ENCODE measurements at regions not wholly inside any gene's neighbourhood (a gene's known extent, or its start where the extent isn't known, plus 50 kb on each side); places are given as distances from the start of the nearest gene placed in this dataset.
"Not testable (repeated sequence)": the region's sequence is repeated elsewhere in the genome, so short reads cannot be mapped to it uniquely, and the experiment has no call there.

DNA sequence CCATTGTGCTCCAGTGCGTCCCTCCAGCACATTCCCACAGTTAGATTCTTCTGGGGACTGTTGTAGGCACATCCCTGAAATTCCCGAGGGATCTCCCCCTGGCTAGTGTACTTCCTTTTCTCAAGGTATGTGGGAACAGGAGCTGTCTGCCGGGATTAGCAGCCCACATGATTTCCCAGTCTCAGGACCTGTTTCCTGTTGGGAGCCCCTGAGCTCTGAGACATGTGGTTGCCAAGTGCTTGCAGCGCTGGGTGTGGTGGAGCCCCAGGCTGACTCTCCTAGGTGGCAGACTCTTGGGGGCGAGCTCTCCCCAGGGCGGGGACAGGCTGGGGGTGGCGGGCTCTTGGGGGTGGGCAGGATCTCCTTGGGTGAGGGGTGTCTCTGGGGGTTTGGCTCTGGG, 287.0 kb upstream of the PLGLB1 start:
- H3K4me2 ChIP-seq (ENCODE audit: insufficient read depth, low read length); CTCF ChIA-PET; H4K20me1 ChIP-seq (replicated peaks; ENCODE audit: control insufficient read depth, extremely low read depth, insufficient read depth, low read length); dilution Hi-C loops (cut with MboI; ENCODE audit: extremely low pct_ligation_motif_present, low sequenced_read_pairs); intact Hi-C loops (cut with micrococcal nuclease); H3K27ac ChIP-seq (ENCODE audit: insufficient read depth, low read depth, low read length); H3K9me1 ChIP-seq (replicated peaks; ENCODE audit: control insufficient read depth, extremely low read depth, insufficient read depth, low read length); DNase-seq (ENCODE audit: low read depth, low spot score); H3K36me3 ChIP-seq (ENCODE audit: control insufficient read depth in 2 of 2, extremely low read depth in 1 of 2, insufficient read depth in 2 of 2, low read length in 2 of 2); H3K4me1 ChIP-seq (ENCODE audit: control insufficient read depth, extremely low read depth, insufficient read depth, low read length); H3K27me3 ChIP-seq (ENCODE audit: control insufficient read depth in 2 of 2, insufficient read depth in 2 of 2, low read length in 2 of 2); H3K79me2 ChIP-seq (ENCODE audit: control insufficient read depth, insufficient read depth, low read length); H3K4me3 ChIP-seq (replicated peaks in 1 of 3; ENCODE audit: insufficient read depth in 1 of 3, low read depth in 1 of 3, low read length in 3 of 3); FAIRE-seq; POLR2A ChIA-PET; H3K9ac ChIP-seq (replicated peaks; ENCODE audit: extremely low read depth, insufficient read depth, low read length); H3K9me3 ChIP-seq (replicated peaks; ENCODE audit: control insufficient read depth, insufficient read depth, low read length); H2AFZ ChIP-seq (ENCODE audit: low read depth, low read length); BruUV-seq (replicated peaks): not testable (repeated sequence)

- H4K20me1 ChIP-seq (replicated peaks; ENCODE audit: control insufficient read depth, extremely low read depth, insufficient read depth, low read length); POLR2A ChIA-PET; H2AFZ ChIP-seq (ENCODE audit: low read depth, low read length); FAIRE-seq; CTCF ChIA-PET; H3K36me3 ChIP-seq (ENCODE audit: control insufficient read depth in 2 of 2, extremely low read depth in 1 of 2, insufficient read depth in 2 of 2, low read length in 2 of 2); H3K4me1 ChIP-seq (ENCODE audit: control insufficient read depth, extremely low read depth, insufficient read depth, low read length); H3K4me3 ChIP-seq (replicated peaks in 1 of 3; ENCODE audit: insufficient read depth in 1 of 3, low read depth in 1 of 3, low read length in 3 of 3); BruUV-seq (replicated peaks); H3K27me3 ChIP-seq (ENCODE audit: control insufficient read depth in 2 of 2, insufficient read depth in 2 of 2, low read length in 2 of 2); H3K4me2 ChIP-seq (ENCODE audit: insufficient read depth, low read length); dilution Hi-C loops (cut with MboI; ENCODE audit: extremely low pct_ligation_motif_present, low sequenced_read_pairs); H3K27ac ChIP-seq (ENCODE audit: insufficient read depth, low read depth, low read length); H3K9ac ChIP-seq (replicated peaks; ENCODE audit: extremely low read depth, insufficient read depth, low read length); intact Hi-C loops (cut with micrococcal nuclease); H3K9me1 ChIP-seq (replicated peaks; ENCODE audit: control insufficient read depth, extremely low read depth, insufficient read depth, low read length); H3K79me2 ChIP-seq (ENCODE audit: control insufficient read depth, insufficient read depth, low read length); DNase-seq (ENCODE audit: low read depth, low spot score); H3K9me3 ChIP-seq (replicated peaks; ENCODE audit: control insufficient read depth, insufficient read depth, low read length): not testable (repeated sequence)
These were observed 288.1 kb upstream of the PLGLB1 start for GRCh38 chr2:87309785-87310184.

DNA sequence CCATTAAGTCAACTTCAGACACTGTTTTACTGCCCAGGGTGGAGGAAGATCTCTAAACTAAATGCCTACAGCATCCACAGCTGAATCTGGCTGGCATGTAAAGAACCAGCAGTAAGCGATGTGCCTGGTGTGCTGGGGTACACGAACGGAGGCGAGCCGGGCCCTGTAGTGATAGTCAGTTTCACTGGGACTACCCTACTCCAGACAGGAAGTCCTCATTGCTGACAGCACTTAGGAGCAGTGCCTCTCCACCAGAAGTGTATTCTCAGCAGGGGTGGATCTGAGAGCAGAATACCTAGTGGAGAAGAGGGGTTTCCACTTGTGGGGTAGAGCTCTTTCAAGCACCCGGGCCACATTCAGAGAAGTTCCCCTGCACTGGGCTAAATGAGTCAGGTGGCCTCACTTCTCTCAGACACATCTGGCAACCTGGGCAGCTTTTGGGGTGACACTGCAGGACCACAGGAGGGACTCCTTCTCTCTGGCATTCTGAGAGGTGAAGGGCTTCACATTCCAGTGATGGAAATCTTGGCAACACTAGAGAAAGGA, 290.3 kb upstream of the PLGLB1 start:
- H3K79me2 ChIP-seq (ENCODE audit: control insufficient read depth, insufficient read depth, low read length); H3K9me1 ChIP-seq (replicated peaks; ENCODE audit: control insufficient read depth, extremely low read depth, insufficient read depth, low read length); H3K27me3 ChIP-seq (ENCODE audit: control insufficient read depth in 2 of 2, insufficient read depth in 2 of 2, low read length in 2 of 2); BruUV-seq (replicated peaks); DNase-seq (ENCODE audit: low read depth, low spot score); H3K9me3 ChIP-seq (replicated peaks; ENCODE audit: control insufficient read depth, insufficient read depth, low read length); H3K9ac ChIP-seq (replicated peaks; ENCODE audit: extremely low read depth, insufficient read depth, low read length); intact Hi-C loops (cut with micrococcal nuclease); dilution Hi-C loops (cut with MboI; ENCODE audit: extremely low pct_ligation_motif_present, low sequenced_read_pairs); H2AFZ ChIP-seq (ENCODE audit: low read depth, low read length); FAIRE-seq; H3K27ac ChIP-seq (ENCODE audit: insufficient read depth, low read depth, low read length); H3K4me1 ChIP-seq (ENCODE audit: control insufficient read depth, extremely low read depth, insufficient read depth, low read length); CTCF ChIA-PET; POLR2A ChIA-PET; H3K4me2 ChIP-seq (ENCODE audit: insufficient read depth, low read length); H4K20me1 ChIP-seq (replicated peaks; ENCODE audit: control insufficient read depth, extremely low read depth, insufficient read depth, low read length); H3K36me3 ChIP-seq (ENCODE audit: control insufficient read depth in 2 of 2, extremely low read depth in 1 of 2, insufficient read depth in 2 of 2, low read length in 2 of 2); H3K4me3 ChIP-seq (replicated peaks in 1 of 3; ENCODE audit: insufficient read depth in 1 of 3, low read depth in 1 of 3, low read length in 3 of 3): not testable (repeated sequence)

DNA sequence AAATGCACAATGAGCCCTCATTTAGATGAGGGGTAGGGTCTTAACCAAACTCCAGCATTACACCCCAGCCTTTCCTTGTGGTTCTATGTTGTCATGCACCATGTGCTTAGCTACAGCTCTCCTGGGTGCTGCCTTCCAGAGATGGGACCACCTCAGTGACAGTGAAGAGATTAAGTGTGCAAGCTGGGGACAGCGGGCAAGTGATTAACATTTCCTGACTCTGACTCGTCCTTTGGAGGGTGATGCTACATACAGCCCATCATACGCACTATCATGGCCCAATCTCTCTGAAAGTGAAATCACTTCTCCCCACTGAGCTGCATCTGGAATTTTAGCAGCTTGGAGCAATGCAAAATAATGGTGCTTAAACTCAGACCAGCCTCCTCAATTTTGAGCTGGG, 293.0 kb upstream of the PLGLB1 start:
- H3K4me2 ChIP-seq (ENCODE audit: insufficient read depth, low read length); H3K36me3 ChIP-seq (ENCODE audit: control insufficient read depth in 2 of 2, extremely low read depth in 1 of 2, insufficient read depth in 2 of 2, low read length in 2 of 2); H3K27me3 ChIP-seq (ENCODE audit: control insufficient read depth in 2 of 2, insufficient read depth in 2 of 2, low read length in 2 of 2); H3K4me1 ChIP-seq (ENCODE audit: control insufficient read depth, extremely low read depth, insufficient read depth, low read length); H2AFZ ChIP-seq (ENCODE audit: low read depth, low read length); dilution Hi-C loops (cut with MboI; ENCODE audit: extremely low pct_ligation_motif_present, low sequenced_read_pairs); CTCF ChIA-PET; POLR2A ChIA-PET; H3K27ac ChIP-seq (ENCODE audit: insufficient read depth, low read depth, low read length); H4K20me1 ChIP-seq (replicated peaks; ENCODE audit: control insufficient read depth, extremely low read depth, insufficient read depth, low read length); H3K79me2 ChIP-seq (ENCODE audit: control insufficient read depth, insufficient read depth, low read length); H3K4me3 ChIP-seq (replicated peaks in 1 of 3; ENCODE audit: insufficient read depth in 1 of 3, low read depth in 1 of 3, low read length in 3 of 3); DNase-seq (ENCODE audit: low read depth, low spot score); FAIRE-seq; H3K9ac ChIP-seq (replicated peaks; ENCODE audit: extremely low read depth, insufficient read depth, low read length); H3K9me3 ChIP-seq (replicated peaks; ENCODE audit: control insufficient read depth, insufficient read depth, low read length); BruUV-seq (replicated peaks); intact Hi-C loops (cut with micrococcal nuclease); H3K9me1 ChIP-seq (replicated peaks; ENCODE audit: control insufficient read depth, extremely low read depth, insufficient read depth, low read length): not testable (repeated sequence)
